Kidney epithelial cell (primary cell): ENCODE measurements at regions not wholly inside any gene's neighbourhood (a gene's known extent, or its start where the extent isn't known, plus 50 kb on each side); places are given as distances from the start of the nearest gene placed in this dataset.

Source experiments
- DNase-seq: peaks from one replicate; pipeline ENCODE4 v3.0.0-alpha.2; 2010; ENCODE audit warnings: low read depth
- H3K27me3 ChIP-seq: 2 replicates; pipeline ENCODE4 v1.6.0; 2011; ENCODE audit warnings: low read length; ENCODE audit not compliant: control insufficient read depth, insufficient read depth
- H3K36me3 ChIP-seq: 2 replicates; pipeline ENCODE4 v1.5.1; 2011; ENCODE audit warnings: low read length; ENCODE audit not compliant: control insufficient read depth, insufficient read depth
- H3K4me3 ChIP-seq: 2 replicates; pipeline ENCODE4 v1.5.1; 2011; ENCODE audit warnings: low read depth, mild to moderate bottlenecking, control low read depth, low read length
- TF ChIP-seq, protein P1 (sequence below): IDR thresholded peaks from 2 replicates; pipeline ENCODE4 v1.5.1; 2011; ENCODE audit warnings: mild to moderate bottlenecking, moderate library complexity, low read length, control low read depth, inconsistent platforms; ENCODE audit not compliant: insufficient read depth, poor library complexity, severe bottlenecking

DNA sequence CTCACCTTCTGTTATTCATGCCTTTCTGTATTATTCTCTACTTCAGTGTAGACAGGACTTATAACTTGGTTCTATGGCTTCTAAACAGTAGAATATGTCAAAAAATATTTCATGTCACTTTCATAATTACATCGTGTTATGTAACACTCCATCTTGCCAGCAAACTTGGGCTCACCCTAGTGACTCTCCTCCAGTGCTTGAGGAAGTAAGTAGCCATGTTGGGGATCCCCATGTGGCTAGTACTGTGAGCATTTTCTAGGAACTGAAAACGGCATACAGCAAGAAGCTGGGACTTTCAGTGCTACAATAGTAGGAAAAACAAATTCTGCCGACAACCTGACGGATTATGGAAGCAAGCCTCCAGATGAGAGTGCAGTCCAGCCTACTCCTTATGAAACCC is 495.6 kb downstream of the SLITRK6 start:
- TF ChIP-seq, protein P1, sequence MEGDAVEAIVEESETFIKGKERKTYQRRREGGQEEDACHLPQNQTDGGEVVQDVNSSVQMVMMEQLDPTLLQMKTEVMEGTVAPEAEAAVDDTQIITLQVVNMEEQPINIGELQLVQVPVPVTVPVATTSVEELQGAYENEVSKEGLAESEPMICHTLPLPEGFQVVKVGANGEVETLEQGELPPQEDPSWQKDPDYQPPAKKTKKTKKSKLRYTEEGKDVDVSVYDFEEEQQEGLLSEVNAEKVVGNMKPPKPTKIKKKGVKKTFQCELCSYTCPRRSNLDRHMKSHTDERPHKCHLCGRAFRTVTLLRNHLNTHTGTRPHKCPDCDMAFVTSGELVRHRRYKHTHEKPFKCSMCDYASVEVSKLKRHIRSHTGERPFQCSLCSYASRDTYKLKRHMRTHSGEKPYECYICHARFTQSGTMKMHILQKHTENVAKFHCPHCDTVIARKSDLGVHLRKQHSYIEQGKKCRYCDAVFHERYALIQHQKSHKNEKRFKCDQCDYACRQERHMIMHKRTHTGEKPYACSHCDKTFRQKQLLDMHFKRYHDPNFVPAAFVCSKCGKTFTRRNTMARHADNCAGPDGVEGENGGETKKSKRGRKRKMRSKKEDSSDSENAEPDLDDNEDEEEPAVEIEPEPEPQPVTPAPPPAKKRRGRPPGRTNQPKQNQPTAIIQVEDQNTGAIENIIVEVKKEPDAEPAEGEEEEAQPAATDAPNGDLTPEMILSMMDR, result no peak

DNA sequence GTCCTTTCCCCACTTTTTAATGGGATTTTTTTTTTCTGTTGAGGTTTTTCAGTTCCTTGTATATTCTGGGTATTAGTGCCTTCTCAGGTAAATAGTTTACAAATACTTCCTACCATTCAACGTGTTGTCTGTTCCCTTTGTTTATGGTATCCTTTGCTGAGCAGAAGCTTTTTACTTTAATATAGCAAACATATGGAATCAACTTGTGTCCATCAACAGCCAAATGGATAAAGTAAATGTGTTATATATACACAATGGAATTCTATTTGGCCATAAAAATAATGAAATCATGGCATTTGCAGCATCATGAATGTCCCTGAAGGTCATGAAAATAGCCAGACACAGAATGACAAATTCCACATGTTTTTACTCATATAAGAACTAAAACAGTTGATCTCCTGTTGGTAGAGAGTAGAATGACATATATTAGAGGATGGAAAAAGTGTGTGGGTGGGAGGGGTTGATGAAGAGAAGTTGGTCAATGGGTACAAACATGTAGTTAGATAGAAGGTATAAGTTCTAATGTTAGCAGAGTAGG is 500.8 kb downstream of the SLITRK6 start:
- no peak for DNase-seq
- Histone ChIP-seq H3K4me3 (no peak overlapping the region), H3K27me3 (no peaks in the 10 kb centered on the region), H3K36me3 (no peaks in the 10 kb centered on the region)
- TF ChIP-seq, protein P1, result no peak

More for the DNA sequence above, 495.6 kb downstream of the SLITRK6 start:
- no peak for DNase-seq
- H3K27me3 ChIP-seq, result no peaks in the 10 kb centered on the region
- no peak overlapping the region for H3K4me3 ChIP-seq
- H3K36me3 ChIP-seq, result no peaks in the 10 kb centered on the region

DNA sequence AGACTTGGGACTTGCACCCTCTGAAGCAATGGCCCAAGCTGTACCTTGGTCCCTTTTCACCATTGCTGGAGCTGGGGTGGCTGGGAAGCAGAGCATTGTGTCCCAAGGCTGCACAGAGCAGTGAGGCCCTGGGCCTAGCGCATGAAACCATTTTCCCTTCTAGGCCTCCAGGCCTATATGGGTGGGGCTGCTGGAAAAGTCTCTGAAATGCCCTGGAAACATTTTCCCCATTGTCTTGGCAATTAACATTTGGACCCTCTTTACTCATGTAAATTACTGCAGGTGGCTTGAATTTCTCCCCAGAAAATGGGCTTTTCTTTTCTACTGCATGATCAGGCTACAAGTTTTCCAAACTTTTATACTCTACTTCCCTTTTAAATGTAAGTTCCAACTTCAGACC is 510.5 kb downstream of the SLITRK6 start:
- no peak overlapping the region for H3K4me3 ChIP-seq
- TF ChIP-seq, protein P1, result no peak
- DNase-seq, result no peak
- H3K36me3 ChIP-seq, result no peaks in the 10 kb centered on the region
- no peaks in the 10 kb centered on the region for H3K27me3 ChIP-seq

DNA sequence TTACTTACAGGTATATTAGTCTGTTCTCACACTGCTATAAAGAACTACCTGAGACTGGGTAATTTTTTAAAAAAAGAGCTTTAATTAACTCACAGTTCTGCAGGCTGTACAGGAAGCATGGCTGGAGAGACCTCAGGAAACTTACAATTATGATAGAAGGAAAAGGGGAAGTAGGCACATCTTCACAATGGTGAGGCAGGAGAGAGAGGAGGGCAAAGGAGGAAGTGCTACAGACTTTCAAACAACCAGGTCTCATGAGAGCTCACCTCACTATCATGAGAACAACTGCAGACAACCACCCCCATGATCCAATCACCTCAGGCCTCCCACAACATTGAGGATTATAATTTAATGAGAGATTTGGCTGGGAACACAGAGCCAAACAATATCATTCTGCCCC is 511.7 kb downstream of the SLITRK6 start:
- H3K36me3 ChIP-seq, result no peaks in the 10 kb centered on the region
- DNase-seq, result no peak
- no peaks in the 10 kb centered on the region for H3K27me3 ChIP-seq
- TF ChIP-seq, protein P1, result no peak
- no peak overlapping the region for H3K4me3 ChIP-seq

DNA sequence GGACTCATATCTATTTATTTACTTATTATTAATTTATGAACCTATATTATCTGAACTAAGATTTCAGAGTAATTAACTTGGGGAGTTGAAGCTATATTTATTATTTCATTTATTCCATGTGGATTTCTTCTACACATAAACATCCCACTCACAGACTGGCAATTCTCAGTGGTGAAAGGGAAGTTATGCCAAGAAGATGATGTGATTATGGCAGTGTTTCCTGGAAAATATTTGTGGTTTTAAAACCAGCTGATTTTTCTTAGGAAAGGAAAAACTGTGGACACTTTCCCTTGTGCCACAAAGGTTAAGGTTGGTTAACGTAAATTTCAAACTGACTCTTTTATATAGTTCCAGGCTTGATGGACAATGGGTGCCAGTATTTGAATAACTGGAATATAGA is 513.1 kb downstream of the SLITRK6 start:
- DNase-seq, result no peak
- H3K36me3 ChIP-seq, result no peaks in the 10 kb centered on the region
- TF ChIP-seq, protein P1, result no peak
- H3K27me3 ChIP-seq, result no peaks in the 10 kb centered on the region
- H3K4me3 ChIP-seq, result no peak overlapping the region

DNA sequence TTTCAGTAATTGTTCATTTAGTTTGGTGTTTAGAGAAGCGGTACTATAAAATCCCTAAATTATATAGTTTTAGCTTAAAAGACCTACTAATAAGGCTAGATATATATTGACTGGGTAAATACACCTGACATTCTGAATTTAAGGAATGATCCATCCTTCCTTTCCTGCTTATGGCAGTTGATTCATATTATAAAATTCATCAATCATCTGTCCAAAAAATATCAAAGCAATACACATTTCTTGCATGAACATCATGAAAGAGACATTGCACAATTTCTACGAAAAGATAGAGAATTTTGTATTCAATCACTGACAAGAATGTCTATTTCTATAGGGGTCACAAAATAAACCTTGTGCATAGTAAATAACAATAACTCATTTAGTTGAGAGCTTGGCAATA is 514.9 kb downstream of the SLITRK6 start:
- TF ChIP-seq, protein P1, result no peak
- DNase-seq, result no peak

More for the DNA sequence above, 514.9 kb downstream of the SLITRK6 start:
- no peaks in the 10 kb centered on the region for H3K36me3 ChIP-seq
- H3K4me3 ChIP-seq, result no peak overlapping the region
- no peaks in the 10 kb centered on the region for H3K27me3 ChIP-seq
